Erythroblast (primary cell): ENCODE measurements at regions not wholly inside any gene's neighbourhood (a gene's known extent, or its start where the extent isn't known, plus 50 kb on each side); places are given as distances from the start of the nearest gene placed in this dataset.

ENCODE experiments used
- DNase-seq, 2 experiments: peaks; one replicate each; lab custom pipeline; 2025; lab: John Stamatoyannopoulos, UW
- GATA1 ChIP-seq: IDR thresholded peaks from 2 replicates; pipeline ENCODE4 v1.6.1; 2011; ENCODE audit warnings: low read depth, mild to moderate bottlenecking, control low read depth, low read length, moderate library complexity
- POLR2A ChIP-seq: IDR thresholded peaks from 2 replicates; pipeline ENCODE4 v1.6.1; 2011; ENCODE audit warnings: mild to moderate bottlenecking, low read length

- TF ChIP-seq GATA1 (no peak), POLR2A (no peak)
- no peak for DNase-seq
These were observed 214.8 kb upstream of the RAB6C start for GRCh38 chr2:129764376-129765325.

GRCh38 chr2:129765326-129765677 is 214.2 kb upstream of the RAB6C start:
- no peak for DNase-seq
- TF ChIP-seq POLR2A, result no peak
- TF ChIP-seq GATA1, result no peak

- no peak for DNase-seq
- TF ChIP-seq GATA1, result no peak
- TF ChIP-seq POLR2A, result no peak
These were observed 213.7 kb upstream of the RAB6C start for GRCh38 chr2:129765678-129766351.

GRCh38 chr2:129766374-129766993 is 213.0 kb upstream of the RAB6C start:
- no peak for TF ChIP-seq POLR2A
- TF ChIP-seq GATA1, result no peak
- DNase-seq, result no peak

- TF ChIP-seq POLR2A (no peak), GATA1 (no peak)
These were observed 212.0 kb upstream of the RAB6C start for GRCh38 chr2:129767346-129768035.

GRCh38 chr2:129768036-129768386 is 211.5 kb upstream of the RAB6C start:
- no peak for TF ChIP-seq POLR2A
- TF ChIP-seq GATA1, result no peak

More at GRCh38 chr2:129767346-129768035, 212.0 kb upstream of the RAB6C start:
- DNase-seq, result no peak

GRCh38 chr2:129768485-129769184 is 210.8 kb upstream of the RAB6C start:
- no peak for DNase-seq
- TF ChIP-seq POLR2A (no peak), GATA1 (no peak)

More at GRCh38 chr2:129768036-129768386, 211.5 kb upstream of the RAB6C start:
- no peak for DNase-seq

- TF ChIP-seq POLR2A (no peak), GATA1 (no peak)
- DNase-seq, result no peak
These were observed 210.1 kb upstream of the RAB6C start for GRCh38 chr2:129769185-129769991.

GRCh38 chr2:129771418-129772189 is 207.9 kb upstream of the RAB6C start:
- TF ChIP-seq POLR2A, result no peak
- TF ChIP-seq GATA1, result no peak
- no peak for DNase-seq

- DNase-seq, result no peak
- TF ChIP-seq GATA1 (no peak), POLR2A (no peak)
These were observed 207.3 kb upstream of the RAB6C start for GRCh38 chr2:129772190-129772579.

- TF ChIP-seq GATA1, result no peak
- TF ChIP-seq POLR2A, result no peak
- no peak for DNase-seq
These were observed 203.4 kb upstream of the RAB6C start for GRCh38 chr2:129775952-129776653.
